K562 (cell line): ENCODE measurements at regions not wholly inside any gene's neighbourhood (a gene's known extent, or its start where the extent isn't known, plus 50 kb on each side); places are given as distances from the start of the nearest gene placed in this dataset.

Experiments
- ATAC-seq: fragments of 200-7000 bp; cut with Tn5 transposase; 3 replicates; pipeline ENCODE4 v1.9.1; 2020; ENCODE audit warnings: moderate library complexity
- BruUV-seq: library from RNA; stranded (reverse); fragments of 400-500 nt; replicated peaks from 2 replicates; lab custom pipeline; 2021; lab: Mats Ljungman, UMichigan
- CTCF ChIA-PET: fragments of 300-600 bp; formaldehyde crosslinking; extraction: SDS; loops from one replicate; lab custom pipeline; 2021; ENCODE audit warnings: low intra/inter-chr PET ratio; lab: Yijun Ruan, JAX
- POLR2A ChIA-PET: fragments of 300-600, 350-650 bp; sonication (Branson Sonifier 250); formaldehyde crosslinking; extraction: SDS; loops from one replicate; lab custom pipeline; 2021; ENCODE audit warnings: antibody characterized with exemption, inconsistent platforms; lab: Yijun Ruan, JAX
- DNase-seq, 4 experiments: peaks; one replicate each; pipeline versions ENCODE4 v3.0.0 to v3.0.0-alpha.2; 2011 to 2018; ENCODE audit warnings: low spot score in 3 of 4, mixed read lengths in 3 of 4; ENCODE audit errors: extremely low read depth in 1 of 4
- FAIRE-seq: peaks from 2 replicates; lab custom pipeline; 2011; peaks lifted over from hg19 to GRCh38; lab: Jason Lieb, UNC
- H2AFZ ChIP-seq: 2 replicates; pipeline ENCODE4 v1.6.0; 2011; ENCODE audit warnings: low read depth, low read length, control low read depth, inconsistent platforms
- H3K27ac ChIP-seq: fragments of 200-600 bp; 3 replicates; pipeline ENCODE4 v1.8.0; 2011; ENCODE audit warnings: low read depth, mild to moderate bottlenecking, control low read depth, inconsistent platforms, low read length, moderate library complexity, mixed read lengths; ENCODE audit errors: extremely low read depth
- H3K27me3 ChIP-seq, 2 experiments: fragments of 300-600 bp in 1 of 2; 2 replicates in 1 of 2; 3 replicates in 1 of 2; pipeline versions ENCODE4 v1.6.0 to v1.8.0; 2011; ENCODE audit warnings: inconsistent platforms in 2 of 2, low read length in 2 of 2, mild to moderate bottlenecking in 1 of 2, mixed read lengths in 1 of 2, moderate library complexity in 1 of 2; ENCODE audit not compliant: control insufficient read depth in 2 of 2, insufficient read depth in 2 of 2
- H3K36me3 ChIP-seq: fragments of 300-600 bp; 3 replicates; pipeline ENCODE4 v1.8.0; 2011; ENCODE audit warnings: mild to moderate bottlenecking, low read length, inconsistent platforms; ENCODE audit not compliant: control insufficient read depth, insufficient read depth
- H3K4me1 ChIP-seq, 2 experiments: fragments of 200-600 bp in 1 of 2; replicated peaks in 1 of 2; 2 replicates in 1 of 2; 3 replicates in 1 of 2; pipeline versions ENCODE4 v1.5.1 to v1.8.0; 2011; ENCODE audit warnings: inconsistent platforms in 2 of 2, low read length in 2 of 2, mild to moderate bottlenecking in 1 of 2, mixed read lengths in 1 of 2, moderate library complexity in 1 of 2; ENCODE audit not compliant: control insufficient read depth in 2 of 2, insufficient read depth in 2 of 2
- H3K4me2 ChIP-seq: 2 replicates; pipeline ENCODE4 v1.6.1; 2011; ENCODE audit warnings: low read length, control low read depth, inconsistent platforms, mixed read lengths; ENCODE audit not compliant: insufficient read depth
- H3K4me3 ChIP-seq: fragments of 200-600 bp; sonication (generic), shearing (Covaris generic); 2 replicates; pipeline ENCODE4 v1.5.1; 2016; ENCODE audit warnings: control low read depth, inconsistent platforms
- H3K79me2 ChIP-seq: fragments of 200-600 bp; 3 replicates; pipeline ENCODE4 v1.8.0; 2011; ENCODE audit warnings: low read length, inconsistent platforms; ENCODE audit not compliant: control insufficient read depth, insufficient read depth
- H3K9ac ChIP-seq, 2 experiments: 2 replicates each; pipeline versions ENCODE4 v1.6.0 to v1.6.1; 2011; ENCODE audit warnings: low read depth in 2 of 2, low read length in 2 of 2, control low read depth in 1 of 2, inconsistent platforms in 1 of 2, mild to moderate bottlenecking in 1 of 2, mixed read lengths in 1 of 2; ENCODE audit not compliant: insufficient read depth in 1 of 2
- H3K9me1 ChIP-seq: one replicate; pipeline ENCODE4 v1.6.0; 2011; ENCODE audit warnings: inconsistent platforms, mild to moderate bottlenecking, low read length, moderate library complexity; ENCODE audit not compliant: control insufficient read depth, insufficient read depth
- H3K9me3 ChIP-seq: replicated peaks from 2 replicates; pipeline ENCODE4 v1.5.1; 2011; ENCODE audit warnings: low read depth, low read length, inconsistent platforms; ENCODE audit not compliant: control insufficient read depth, insufficient read depth
- H4K20me1 ChIP-seq: replicated peaks from 2 replicates; pipeline ENCODE4 v1.6.1; 2011; ENCODE audit warnings: low read length, inconsistent platforms, mixed read lengths; ENCODE audit not compliant: control insufficient read depth, insufficient read depth
- ETS2 ChIP-seq: IDR thresholded peaks from 2 replicates; pipeline ENCODE4 v1.6.1; 2016; ENCODE audit warnings: borderline replicate concordance, missing genetic modification characterization, mild to moderate bottlenecking, moderate library complexity, missing compliant biosample characterization; ENCODE audit not compliant: poor library complexity, severe bottlenecking
- HBP1 ChIP-seq: fragments of 450-650 bp; formaldehyde crosslinking; IDR thresholded peaks from 2 replicates; pipeline ENCODE4 v1.4.0; 2022; ENCODE audit warnings: missing genetic modification characterization
- MED1 ChIP-seq: sonication (generic); formaldehyde crosslinking; IDR thresholded peaks from 2 replicates; pipeline ENCODE4 v1.8.1; 2023; ENCODE audit warnings: missing genetic modification reagents, borderline replicate concordance
- NEUROD1 ChIP-seq: fragments of 150-350 bp; IDR thresholded peaks from 2 replicates; pipeline ENCODE4 v1.6.1; 2014; ENCODE audit warnings: borderline replicate concordance, low read length, low read depth; ENCODE audit not compliant: partially characterized antibody
- NR2C2 ChIP-seq, 2 experiments: fragments of 200-800 bp in 1 of 2; sonication (Bioruptor generic) in 1 of 2; sonication (generic) in 1 of 2; formaldehyde crosslinking in 1 of 2; IDR thresholded peaks; 2 replicates each; pipeline versions ENCODE4 v1.6.1 to v1.8.0; 2016 to 2022; ENCODE audit warnings: mild to moderate bottlenecking in 1 of 2, missing compliant biosample characterization in 1 of 2, missing genetic modification characterization in 1 of 2, missing genetic modification reagents in 1 of 2
- PYGO2 ChIP-seq: fragments of 450-650 bp; IDR thresholded peaks from 2 replicates; pipeline ENCODE4 v1.6.1; 2016; ENCODE audit warnings: mild to moderate bottlenecking, missing genetic modification characterization, moderate library complexity, missing compliant biosample characterization
- SNAPC5 ChIP-seq: fragments of 250-450 bp; sonication (Bioruptor Pico); IDR thresholded peaks from 2 replicates; pipeline ENCODE4 v1.8.0; 2021; ENCODE audit warnings: moderate library complexity, mild to moderate bottlenecking, inconsistent platforms
- SPI1 ChIP-seq: IDR thresholded peaks from 2 replicates; pipeline ENCODE4 v1.6.1; 2011; ENCODE audit warnings: low read depth, low read length, control low read depth, borderline replicate concordance
- STAT5B ChIP-seq: fragments of 250-450 bp; sonication (Bioruptor Pico); IDR thresholded peaks from 2 replicates; pipeline ENCODE4 v1.8.0; 2021; ENCODE audit warnings: mild to moderate bottlenecking, inconsistent platforms
- TCF7L2 ChIP-seq: fragments of 150-350 bp; IDR thresholded peaks from 2 replicates; pipeline ENCODE4 v1.6.1; 2016; ENCODE audit warnings: low read depth, mild to moderate bottlenecking, low read length, moderate library complexity
- TRIM24 ChIP-seq, 2 experiments: fragments of 450-650 bp; IDR thresholded peaks; 2 replicates each; pipeline ENCODE4 v1.6.1; 2016
- ZEB2 ChIP-seq: fragments of 450-650 bp; IDR thresholded peaks from 2 replicates; pipeline ENCODE4 v1.6.1; 2016
- WGBS: fragments of 100-300 bp; shearing (Covaris generic); methylation state at CpG from one replicate; pipeline ENCODE4 v1.1.6; 2016; ENCODE audit warnings: low coverage, mixed read lengths; ENCODE audit not compliant: insufficient coverage; ENCODE audit errors: missing lambda C conversion rate; 5-methylcytosine and 5-hydroxymethylcytosine counted together
- in situ Hi-C: fragments of 300-500 bp; cut with MboI; formaldehyde crosslinking; loops from 4 replicates; pipeline ENCODE4 v1.15.0; 2018; ENCODE audit warnings: inconsistent platforms, mixed read lengths
- intact Hi-C: fragments of 100-400 bp; cut with micrococcal nuclease; formaldehyde crosslinking; loops from 2 replicates; pipeline ENCODE4 v1.14.2; 2022
- TF ChIP-seq, protein P1 (sequence below): sonication (generic); formaldehyde crosslinking; IDR thresholded peaks from 2 replicates; pipeline ENCODE4 v1.8.0; 2022; ENCODE audit warnings: mild to moderate bottlenecking, missing genetic modification reagents
- TF ChIP-seq, protein P2 (sequence below): fragments of 250-450 bp; sonication (Bioruptor Pico); IDR thresholded peaks from 2 replicates; pipeline ENCODE4 v1.5.1; 2021; ENCODE audit warnings: mild to moderate bottlenecking

- no peak for TF ChIP-seq SNAPC5 (CRISPR knock-in tag)
- TF ChIP-seq, protein P1, sequence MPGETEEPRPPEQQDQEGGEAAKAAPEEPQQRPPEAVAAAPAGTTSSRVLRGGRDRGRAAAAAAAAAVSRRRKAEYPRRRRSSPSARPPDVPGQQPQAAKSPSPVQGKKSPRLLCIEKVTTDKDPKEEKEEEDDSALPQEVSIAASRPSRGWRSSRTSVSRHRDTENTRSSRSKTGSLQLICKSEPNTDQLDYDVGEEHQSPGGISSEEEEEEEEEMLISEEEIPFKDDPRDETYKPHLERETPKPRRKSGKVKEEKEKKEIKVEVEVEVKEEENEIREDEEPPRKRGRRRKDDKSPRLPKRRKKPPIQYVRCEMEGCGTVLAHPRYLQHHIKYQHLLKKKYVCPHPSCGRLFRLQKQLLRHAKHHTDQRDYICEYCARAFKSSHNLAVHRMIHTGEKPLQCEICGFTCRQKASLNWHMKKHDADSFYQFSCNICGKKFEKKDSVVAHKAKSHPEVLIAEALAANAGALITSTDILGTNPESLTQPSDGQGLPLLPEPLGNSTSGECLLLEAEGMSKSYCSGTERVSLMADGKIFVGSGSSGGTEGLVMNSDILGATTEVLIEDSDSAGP (CRISPR knock-in tag) = no peak
- TF ChIP-seq STAT5B (CRISPR knock-in tag) = no peak
- no peak for TF ChIP-seq HBP1 (CRISPR knock-in tag)
- TF ChIP-seq NR2C2 (CRISPR knock-in tag; IDR thresholded peaks at IDR 0.05) = no peak
- TF ChIP-seq NR2C2 (tag; IDR thresholded peaks at IDR 0.05) = no peak
- no peak for TF ChIP-seq SPI1
Measured at GRCh38 chr16:49203361-49203760, 78.3 kb downstream of the CBLN1 start (continued).

DNA sequence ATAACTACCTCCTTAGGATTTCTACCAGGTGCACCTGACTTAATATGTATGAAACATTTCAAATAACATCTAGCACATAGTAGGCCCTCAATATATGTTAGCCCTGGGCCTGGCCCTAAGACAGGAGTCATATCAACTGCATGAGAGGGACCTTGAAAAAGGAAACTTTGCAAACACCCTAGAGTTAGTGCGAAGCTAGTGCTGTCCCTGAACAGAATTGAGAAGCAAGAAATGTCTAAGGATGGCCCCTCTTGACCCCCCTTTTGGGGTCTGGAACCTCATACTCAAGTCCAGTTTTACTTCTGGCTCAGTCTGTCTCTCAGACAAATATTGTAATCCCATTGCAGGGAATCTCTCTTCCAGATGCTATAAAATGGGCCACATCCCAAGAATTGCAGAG, 80.5 kb downstream of the CBLN1 start:
- TF ChIP-seq TRIM24 (IDR thresholded peaks at IDR 0.05) = no peak
- no peak for TF ChIP-seq TCF7L2
- TF ChIP-seq MED1 (CRISPR knock-in tag) = no peak
- TF ChIP-seq, protein P2, sequence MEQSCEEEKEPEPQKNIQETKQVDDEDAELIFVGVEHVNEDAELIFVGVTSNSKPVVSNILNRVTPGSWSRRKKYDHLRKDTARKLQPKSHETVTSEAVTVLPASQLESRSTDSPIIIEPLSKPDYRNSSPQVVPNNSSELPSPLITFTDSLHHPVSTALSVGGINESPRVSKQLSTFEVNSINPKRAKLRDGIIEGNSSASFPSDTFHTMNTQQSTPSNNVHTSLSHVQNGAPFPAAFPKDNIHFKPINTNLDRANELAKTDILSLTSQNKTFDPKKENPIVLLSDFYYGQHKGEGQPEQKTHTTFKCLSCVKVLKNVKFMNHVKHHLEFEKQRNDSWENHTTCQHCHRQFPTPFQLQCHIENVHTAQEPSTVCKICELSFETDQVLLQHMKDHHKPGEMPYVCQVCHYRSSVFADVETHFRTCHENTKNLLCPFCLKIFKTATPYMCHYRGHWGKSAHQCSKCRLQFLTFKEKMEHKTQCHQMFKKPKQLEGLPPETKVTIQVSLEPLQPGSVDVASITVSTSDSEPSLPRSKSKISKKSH (CRISPR knock-in tag) = no peak
- no peak for TF ChIP-seq NEUROD1
- TF ChIP-seq ETS2 = no peak
- TF ChIP-seq PYGO2 = no peak
- TF ChIP-seq ZEB2 = no peak
- intact Hi-C loops = no loop called here
- H2AFZ ChIP-seq = no peak overlapping the region
- H3K9me3 ChIP-seq = no peaks in the 10 kb centered on the region
- no peak overlapping the region for H3K4me2 ChIP-seq
- no peak overlapping the region for H3K9ac ChIP-seq
- DNase-seq = no peak
- H4K20me1 ChIP-seq = no peaks in the 10 kb centered on the region; the same call in 1 of the 2 replicates
- POLR2A ChIA-PET = no interaction called here
- no peak overlapping the region for H3K4me3 ChIP-seq
- CTCF ChIA-PET = no interaction called here
- H3K27ac ChIP-seq = no peak overlapping the region
- H3K36me3 ChIP-seq = no peaks in the 10 kb centered on the region
- no peaks in the 10 kb centered on the region; a peak in 1 of 5 replicates for H3K4me1 ChIP-seq
- no peaks in the 10 kb centered on the region for H3K27me3 ChIP-seq
- ATAC-seq = no peak
- in situ Hi-C loops = no loop called here
- H3K9me1 ChIP-seq = no peaks in the 10 kb centered on the region
- no peak for FAIRE-seq
- no peaks in the 10 kb centered on the region for H3K79me2 ChIP-seq
- BruUV-seq = no TSS peak
- 0% methylated on average over 1 of the region's 1 CpG for whole genome bisulfite sequencing
